GM12875 (cell line): ENCODE measurements at regions not wholly inside any gene's neighbourhood (a gene's known extent, or its start where the extent isn't known, plus 50 kb on each side); places are given as distances from the start of the nearest gene placed in this dataset.

Experiments
- H3K4me3 ChIP-seq: one replicate; pipeline ENCODE4 v1.5.1; 2011; ENCODE audit warnings: low read depth, low read length, control low read depth
- TF ChIP-seq, protein P1 (sequence below): IDR thresholded peaks from 2 replicates; pipeline ENCODE4 v1.5.1; 2011; ENCODE audit warnings: low read depth, mild to moderate bottlenecking, control low read depth, inconsistent platforms, low read length, moderate library complexity, borderline replicate concordance; ENCODE audit not compliant: insufficient read depth

DNA sequence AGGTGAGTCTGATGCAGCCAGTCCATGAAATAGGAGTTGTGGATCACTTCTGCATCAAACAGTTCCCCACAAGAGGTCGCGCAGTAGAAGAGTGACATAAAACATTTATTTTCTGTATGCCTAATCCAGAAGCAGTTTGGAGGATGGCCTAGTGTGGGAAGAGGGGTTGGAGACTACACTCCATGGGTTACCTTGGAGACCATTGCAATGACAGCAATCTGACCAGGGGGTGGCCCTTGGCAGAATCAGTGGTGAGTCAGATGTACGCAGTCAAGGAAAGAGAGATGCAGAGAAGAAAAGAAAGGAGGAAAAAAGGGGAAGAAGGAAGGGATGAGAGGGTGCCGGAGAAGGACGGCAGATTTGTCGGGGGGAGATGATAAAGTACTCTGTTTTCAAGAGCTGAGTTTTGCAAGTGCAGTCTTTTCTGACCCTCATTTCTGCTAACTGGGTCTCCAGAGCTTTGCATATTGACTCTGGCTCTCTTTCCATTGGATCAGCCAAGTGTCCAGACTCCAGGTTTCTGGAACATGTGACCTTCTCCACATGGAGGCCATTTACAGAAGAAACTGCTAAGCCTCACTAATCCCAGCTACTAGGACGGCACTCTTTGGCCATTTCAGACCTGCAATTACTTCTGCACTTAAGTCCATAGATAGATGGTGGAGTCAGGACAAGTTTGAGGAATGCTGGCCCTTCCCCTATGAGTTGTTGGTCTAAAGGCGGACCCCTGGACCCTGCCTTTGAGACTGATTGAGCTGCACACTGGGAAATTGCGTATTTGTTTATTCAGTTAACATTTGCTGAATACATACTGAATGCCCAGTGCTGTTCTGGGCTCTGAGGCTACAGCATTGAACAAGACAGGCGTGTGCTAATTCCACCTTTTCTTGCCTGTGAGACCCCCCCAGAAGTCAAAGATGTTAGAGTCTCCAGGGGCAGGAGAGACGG, 424.2 kb downstream of the BCL11B start:
- TF ChIP-seq, protein P1, sequence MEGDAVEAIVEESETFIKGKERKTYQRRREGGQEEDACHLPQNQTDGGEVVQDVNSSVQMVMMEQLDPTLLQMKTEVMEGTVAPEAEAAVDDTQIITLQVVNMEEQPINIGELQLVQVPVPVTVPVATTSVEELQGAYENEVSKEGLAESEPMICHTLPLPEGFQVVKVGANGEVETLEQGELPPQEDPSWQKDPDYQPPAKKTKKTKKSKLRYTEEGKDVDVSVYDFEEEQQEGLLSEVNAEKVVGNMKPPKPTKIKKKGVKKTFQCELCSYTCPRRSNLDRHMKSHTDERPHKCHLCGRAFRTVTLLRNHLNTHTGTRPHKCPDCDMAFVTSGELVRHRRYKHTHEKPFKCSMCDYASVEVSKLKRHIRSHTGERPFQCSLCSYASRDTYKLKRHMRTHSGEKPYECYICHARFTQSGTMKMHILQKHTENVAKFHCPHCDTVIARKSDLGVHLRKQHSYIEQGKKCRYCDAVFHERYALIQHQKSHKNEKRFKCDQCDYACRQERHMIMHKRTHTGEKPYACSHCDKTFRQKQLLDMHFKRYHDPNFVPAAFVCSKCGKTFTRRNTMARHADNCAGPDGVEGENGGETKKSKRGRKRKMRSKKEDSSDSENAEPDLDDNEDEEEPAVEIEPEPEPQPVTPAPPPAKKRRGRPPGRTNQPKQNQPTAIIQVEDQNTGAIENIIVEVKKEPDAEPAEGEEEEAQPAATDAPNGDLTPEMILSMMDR: no peak
- no peak overlapping the region for H3K4me3 ChIP-seq

- TF ChIP-seq, protein P1: no peak
- H3K4me3 ChIP-seq: no peak overlapping the region
Measured at GRCh38 chr14:98853063-98853729, 418.8 kb downstream of the BCL11B start.

DNA sequence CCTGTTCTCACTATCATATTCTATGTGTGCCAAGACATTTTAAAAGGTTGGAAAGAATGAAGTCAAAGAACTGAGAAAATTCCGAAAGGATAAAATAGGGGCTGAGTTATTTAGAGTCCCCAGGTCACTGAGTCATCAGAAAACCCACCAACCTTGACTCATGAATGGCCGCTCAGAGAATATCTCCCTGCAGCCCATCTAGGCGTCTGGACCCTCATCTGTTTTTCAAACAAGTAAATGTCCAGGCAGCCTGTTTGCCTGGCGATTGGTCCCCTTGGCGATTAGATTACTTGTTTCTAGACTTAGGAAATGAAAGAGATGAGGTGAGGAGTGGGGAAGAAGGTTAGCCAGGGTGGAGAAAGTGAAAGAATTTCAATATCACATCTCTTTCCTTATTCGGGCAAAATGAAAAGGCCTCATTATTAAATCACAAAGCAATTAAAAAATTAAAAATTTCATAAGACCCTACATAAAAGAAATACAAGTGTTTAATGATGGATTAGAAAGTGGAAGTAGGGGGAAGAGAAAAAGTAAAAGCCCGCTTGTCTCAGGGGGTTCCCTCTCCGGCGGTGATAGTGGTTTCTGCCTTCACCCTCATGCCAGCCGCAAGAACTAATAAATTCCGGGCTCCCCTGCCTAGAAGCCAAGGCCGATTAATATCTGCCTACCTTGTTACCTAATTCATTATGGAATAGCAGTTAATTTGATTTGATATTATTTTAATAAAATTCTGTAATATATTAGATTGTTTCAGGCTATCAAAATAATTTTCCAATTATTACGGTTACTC, 415.9 kb downstream of the BCL11B start:
- no peak overlapping the region for H3K4me3 ChIP-seq
- TF ChIP-seq, protein P1: no peak

DNA sequence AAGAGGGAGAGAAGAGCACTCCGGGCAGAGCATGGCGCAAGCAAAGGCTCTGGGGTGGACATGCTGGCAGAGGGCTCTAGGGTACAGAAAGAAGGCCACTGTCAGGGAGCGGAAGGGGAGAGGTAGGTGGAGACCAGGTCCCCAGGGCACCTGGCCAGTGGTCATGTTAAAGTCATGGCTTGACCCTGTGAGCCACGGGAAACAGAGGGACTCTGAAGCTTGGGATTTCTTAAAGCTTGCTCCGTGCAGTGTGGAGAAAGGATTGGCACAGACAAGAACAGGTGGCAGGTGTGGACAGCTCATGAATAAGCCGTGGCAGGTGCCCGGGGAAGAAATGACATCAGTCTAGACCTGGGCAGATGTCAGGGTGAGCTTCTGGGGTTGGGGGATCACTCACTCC, 413.8 kb downstream of the BCL11B start:
- no peak overlapping the region for H3K4me3 ChIP-seq
- TF ChIP-seq, protein P1: no peak

GRCh38 chr14:98858561-98858960, 413.4 kb downstream of the BCL11B start:
- TF ChIP-seq, protein P1: no peak
- no peak overlapping the region for H3K4me3 ChIP-seq

DNA sequence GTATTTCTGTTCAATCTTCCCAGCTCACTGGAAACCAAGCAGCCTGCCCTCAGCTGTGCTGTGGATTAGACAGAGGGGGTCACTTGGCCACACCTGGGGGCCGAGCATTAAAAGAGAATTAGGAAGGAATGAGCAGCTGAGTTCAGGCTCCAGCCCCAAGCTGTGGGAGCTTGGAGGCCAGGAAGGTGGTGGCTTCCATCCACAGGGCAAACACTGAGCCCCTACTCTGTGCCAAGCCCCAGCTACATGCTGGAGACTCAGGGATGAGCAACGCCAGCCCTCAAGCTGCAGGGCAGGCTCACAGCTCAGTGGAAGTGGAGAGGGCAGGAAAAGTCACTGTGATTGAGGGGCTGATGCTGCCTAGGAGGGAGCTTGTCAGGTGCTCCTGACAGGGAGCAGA, 412.7 kb downstream of the BCL11B start:
- no peak overlapping the region for H3K4me3 ChIP-seq
- TF ChIP-seq, protein P1: no peak
